ENCODE measurements at regions not wholly inside any gene's neighbourhood (a gene's known extent, or its start where the extent isn't known, plus 50 kb on each side); places are given as distances from the start of the nearest gene placed in this dataset.

DNA sequence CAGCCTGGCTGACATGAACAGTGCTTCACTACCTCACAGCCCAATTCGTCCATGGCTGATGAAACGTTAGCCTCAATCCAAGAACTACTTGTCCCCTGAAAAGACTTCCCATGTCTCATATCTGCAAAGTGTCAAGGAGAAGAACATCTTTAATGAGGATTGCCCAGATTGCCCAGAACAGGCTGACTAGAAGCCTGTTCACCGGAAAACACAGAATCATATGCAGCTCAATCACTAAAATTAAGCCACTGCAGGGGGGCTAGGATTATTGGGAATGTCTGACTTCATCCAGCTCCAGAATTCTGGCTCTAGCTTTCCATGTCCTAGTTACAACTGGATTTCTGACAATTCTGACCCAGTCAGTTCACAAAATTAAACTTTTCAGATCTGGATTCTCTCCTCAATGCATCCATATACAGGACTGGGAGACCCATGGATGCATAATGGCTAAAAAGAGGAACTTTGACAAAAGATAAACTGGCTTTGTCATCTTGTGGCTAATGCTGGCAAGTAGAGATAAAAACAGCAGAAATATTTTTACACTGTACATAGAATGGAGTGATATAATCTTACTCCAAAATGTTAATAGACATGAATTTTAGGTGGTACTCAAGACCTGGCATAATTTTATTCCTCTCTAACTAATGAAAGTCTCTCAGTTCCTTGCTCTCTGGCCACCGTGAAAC lies 467.0 kb upstream of the POT1 start:
- no peak overlapping the region for H3K27ac ChIP-seq (ENCODE audit: low read depth, low read length, poor library complexity, severe bottlenecking)
- H3K9ac ChIP-seq (ENCODE audit: low read length), result no peak overlapping the region
- no peaks in the 10 kb centered on the region for H3K9me3 ChIP-seq (ENCODE audit: low read length)
- no peaks in the 10 kb centered on the region for H3K27me3 ChIP-seq (ENCODE audit: insufficient read depth, low read length)
- H3K36me3 ChIP-seq (ENCODE audit: insufficient read depth, low read length), result no peaks in the 10 kb centered on the region
- H2AFZ ChIP-seq (ENCODE audit: low read length), result no peak overlapping the region
- H3K4me3 ChIP-seq (ENCODE audit: low read depth, low read length, poor library complexity, severe bottlenecking), result no peak overlapping the region
- TF ChIP-seq EZH2 (IDR thresholded peaks at IDR 0.05; ENCODE audit: borderline replicate concordance, low read length), result no peak
- TF ChIP-seq, protein P1, sequence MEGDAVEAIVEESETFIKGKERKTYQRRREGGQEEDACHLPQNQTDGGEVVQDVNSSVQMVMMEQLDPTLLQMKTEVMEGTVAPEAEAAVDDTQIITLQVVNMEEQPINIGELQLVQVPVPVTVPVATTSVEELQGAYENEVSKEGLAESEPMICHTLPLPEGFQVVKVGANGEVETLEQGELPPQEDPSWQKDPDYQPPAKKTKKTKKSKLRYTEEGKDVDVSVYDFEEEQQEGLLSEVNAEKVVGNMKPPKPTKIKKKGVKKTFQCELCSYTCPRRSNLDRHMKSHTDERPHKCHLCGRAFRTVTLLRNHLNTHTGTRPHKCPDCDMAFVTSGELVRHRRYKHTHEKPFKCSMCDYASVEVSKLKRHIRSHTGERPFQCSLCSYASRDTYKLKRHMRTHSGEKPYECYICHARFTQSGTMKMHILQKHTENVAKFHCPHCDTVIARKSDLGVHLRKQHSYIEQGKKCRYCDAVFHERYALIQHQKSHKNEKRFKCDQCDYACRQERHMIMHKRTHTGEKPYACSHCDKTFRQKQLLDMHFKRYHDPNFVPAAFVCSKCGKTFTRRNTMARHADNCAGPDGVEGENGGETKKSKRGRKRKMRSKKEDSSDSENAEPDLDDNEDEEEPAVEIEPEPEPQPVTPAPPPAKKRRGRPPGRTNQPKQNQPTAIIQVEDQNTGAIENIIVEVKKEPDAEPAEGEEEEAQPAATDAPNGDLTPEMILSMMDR (IDR thresholded peaks at IDR 0.05; ENCODE audit: low read length), result no peak
- no peaks in the 10 kb centered on the region; the same call in 1 of the 2 replicates for H3K9me2 ChIP-seq (ENCODE audit: low read depth, low read length)
- no peaks in the 10 kb centered on the region for H3K79me2 ChIP-seq (ENCODE audit: insufficient read depth, low read length)
- H3K4me1 ChIP-seq (ENCODE audit: insufficient read depth, low read length, severe bottlenecking), result no peaks in the 10 kb centered on the region
- no peak overlapping the region for H3K4me2 ChIP-seq (ENCODE audit: low read length)
- H4K20me1 ChIP-seq (ENCODE audit: insufficient read depth, low read length), result no peaks in the 10 kb centered on the region
- H3F3A ChIP-seq (ENCODE audit: insufficient read depth, low read length), result no peaks in the 10 kb centered on the region

- Histone ChIP-seq H3K4me2 (ENCODE audit: low read length) (no peak overlapping the region), H3K27me3 (ENCODE audit: insufficient read depth, low read length) (no peaks in the 10 kb centered on the region), H3F3A (ENCODE audit: insufficient read depth, low read length) (no peaks in the 10 kb centered on the region), H3K36me3 (ENCODE audit: insufficient read depth, low read length) (no peaks in the 10 kb centered on the region), H3K79me2 (ENCODE audit: insufficient read depth, low read length) (no peaks in the 10 kb centered on the region), H3K27ac (ENCODE audit: low read depth, low read length, poor library complexity, severe bottlenecking) (no peak overlapping the region), H3K9me3 (ENCODE audit: low read length) (no peaks in the 10 kb centered on the region), H3K4me1 (ENCODE audit: insufficient read depth, low read length, severe bottlenecking) (no peaks in the 10 kb centered on the region), H2AFZ (ENCODE audit: low read length) (no peak overlapping the region), H3K9ac (ENCODE audit: low read length) (no peak overlapping the region), H3K4me3 (ENCODE audit: low read depth, low read length, poor library complexity, severe bottlenecking) (no peak overlapping the region), H3K9me2 (ENCODE audit: low read depth, low read length) (no peaks in the 10 kb centered on the region; the same call in 1 of the 2 replicates), H4K20me1 (ENCODE audit: insufficient read depth, low read length) (no peaks in the 10 kb centered on the region)
- TF ChIP-seq, protein P1 (IDR thresholded peaks at IDR 0.05; ENCODE audit: low read length), result no peak
Measured at GRCh38 chr7:125391921-125392320, 462.3 kb upstream of the POT1 start.

- Histone ChIP-seq H3K36me3 (ENCODE audit: insufficient read depth, low read length) (no peaks in the 10 kb centered on the region), H3K9me2 (ENCODE audit: low read depth, low read length) (no peaks in the 10 kb centered on the region; the same call in 1 of the 2 replicates), H3K79me2 (ENCODE audit: insufficient read depth, low read length) (no peaks in the 10 kb centered on the region), H3K27ac (ENCODE audit: low read depth, low read length, poor library complexity, severe bottlenecking) (no peak overlapping the region), H3K4me3 (ENCODE audit: low read depth, low read length, poor library complexity, severe bottlenecking) (no peak overlapping the region), H3K4me2 (ENCODE audit: low read length) (no peak overlapping the region), H3K9me3 (ENCODE audit: low read length) (no peaks in the 10 kb centered on the region), H3K4me1 (ENCODE audit: insufficient read depth, low read length, severe bottlenecking) (no peaks in the 10 kb centered on the region), H3F3A (ENCODE audit: insufficient read depth, low read length) (no peaks in the 10 kb centered on the region), H3K27me3 (ENCODE audit: insufficient read depth, low read length) (no peaks in the 10 kb centered on the region), H3K9ac (ENCODE audit: low read length) (no peak overlapping the region), H2AFZ (ENCODE audit: low read length) (no peak overlapping the region), H4K20me1 (ENCODE audit: insufficient read depth, low read length) (no peaks in the 10 kb centered on the region)
- TF ChIP-seq, protein P1 (IDR thresholded peaks at IDR 0.05; ENCODE audit: low read length), result no peak
- TF ChIP-seq EZH2 (IDR thresholded peaks at IDR 0.05; ENCODE audit: borderline replicate concordance, low read length), result no peak
Measured at GRCh38 chr7:125390981-125391380, 461.4 kb upstream of the POT1 start.

All from OCI-LY1 (cell line).